ENCODE measurements at regions not wholly inside any gene's neighbourhood (a gene's known extent, or its start where the extent isn't known, plus 50 kb on each side); places are given as distances from the start of the nearest gene placed in this dataset.
A peak's percentile ranks its signal among the peaks of the same experiment; 100 is the strongest.

- no peaks in the 10 kb centered on the region for H4K20me1 ChIP-seq (ENCODE audit: insufficient read depth, low read length)
- no peaks in the 10 kb centered on the region for H3K9me3 ChIP-seq (ENCODE audit: low read depth, low read length)
- H3K27me3 ChIP-seq (ENCODE audit: insufficient read depth, low read length) = no peaks in the 10 kb centered on the region
- H3K79me2 ChIP-seq (ENCODE audit: insufficient read depth, low read length) = no peaks in the 10 kb centered on the region
- TF ChIP-seq, protein P1, sequence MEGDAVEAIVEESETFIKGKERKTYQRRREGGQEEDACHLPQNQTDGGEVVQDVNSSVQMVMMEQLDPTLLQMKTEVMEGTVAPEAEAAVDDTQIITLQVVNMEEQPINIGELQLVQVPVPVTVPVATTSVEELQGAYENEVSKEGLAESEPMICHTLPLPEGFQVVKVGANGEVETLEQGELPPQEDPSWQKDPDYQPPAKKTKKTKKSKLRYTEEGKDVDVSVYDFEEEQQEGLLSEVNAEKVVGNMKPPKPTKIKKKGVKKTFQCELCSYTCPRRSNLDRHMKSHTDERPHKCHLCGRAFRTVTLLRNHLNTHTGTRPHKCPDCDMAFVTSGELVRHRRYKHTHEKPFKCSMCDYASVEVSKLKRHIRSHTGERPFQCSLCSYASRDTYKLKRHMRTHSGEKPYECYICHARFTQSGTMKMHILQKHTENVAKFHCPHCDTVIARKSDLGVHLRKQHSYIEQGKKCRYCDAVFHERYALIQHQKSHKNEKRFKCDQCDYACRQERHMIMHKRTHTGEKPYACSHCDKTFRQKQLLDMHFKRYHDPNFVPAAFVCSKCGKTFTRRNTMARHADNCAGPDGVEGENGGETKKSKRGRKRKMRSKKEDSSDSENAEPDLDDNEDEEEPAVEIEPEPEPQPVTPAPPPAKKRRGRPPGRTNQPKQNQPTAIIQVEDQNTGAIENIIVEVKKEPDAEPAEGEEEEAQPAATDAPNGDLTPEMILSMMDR (IDR thresholded peaks at IDR 0.05; ENCODE audit: extremely low read depth, low read depth, low read length) = no peak
- H3K27ac ChIP-seq (ENCODE audit: low read depth, low read length) = no peak overlapping the region
- no peaks in the 10 kb centered on the region for H3K36me3 ChIP-seq (ENCODE audit: insufficient read depth, low read length)
- DNase-seq (ENCODE audit: insufficient read length, low spot score, missing footprints) = peak; percentile 75
- no peak overlapping the region for H3K4me3 ChIP-seq (ENCODE audit: insufficient read depth, low read length)
- peak overlapping the region; percentile 52 for H3K4me2 ChIP-seq (ENCODE audit: insufficient read depth, low read length)
- no peak overlapping the region for H2AFZ ChIP-seq (ENCODE audit: low read length)
- H3K4me1 ChIP-seq (ENCODE audit: insufficient read depth, low read length) = peaks cover 10% of the 10 kb centered on the region
Observed at GRCh38 chr15:25504307-25504706, 65.5 kb upstream of the UBE3A start.

GRCh38 chr15:25501828-25502446 is 63.1 kb upstream of the UBE3A start:
- Histone ChIP-seq H2AFZ (ENCODE audit: low read length) (no peak overlapping the region), H3K27me3 (ENCODE audit: insufficient read depth, low read length) (no peaks in the 10 kb centered on the region), H3K4me3 (ENCODE audit: insufficient read depth, low read length) (no peak overlapping the region), H4K20me1 (ENCODE audit: insufficient read depth, low read length) (no peaks in the 10 kb centered on the region), H3K9me3 (ENCODE audit: low read depth, low read length) (no peaks in the 10 kb centered on the region), H3K4me2 (ENCODE audit: insufficient read depth, low read length) (no peak overlapping the region), H3K36me3 (ENCODE audit: insufficient read depth, low read length) (no peaks in the 10 kb centered on the region), H3K27ac (ENCODE audit: low read depth, low read length) (no peak overlapping the region), H3K4me1 (ENCODE audit: insufficient read depth, low read length) (peaks cover 10% of the 10 kb centered on the region), H3K79me2 (ENCODE audit: insufficient read depth, low read length) (no peaks in the 10 kb centered on the region)
- no peak for DNase-seq (ENCODE audit: insufficient read length, low spot score, missing footprints)
- TF ChIP-seq, protein P1 (IDR thresholded peaks at IDR 0.05; ENCODE audit: extremely low read depth, low read depth, low read length) = peak; percentile 53

DNA sequence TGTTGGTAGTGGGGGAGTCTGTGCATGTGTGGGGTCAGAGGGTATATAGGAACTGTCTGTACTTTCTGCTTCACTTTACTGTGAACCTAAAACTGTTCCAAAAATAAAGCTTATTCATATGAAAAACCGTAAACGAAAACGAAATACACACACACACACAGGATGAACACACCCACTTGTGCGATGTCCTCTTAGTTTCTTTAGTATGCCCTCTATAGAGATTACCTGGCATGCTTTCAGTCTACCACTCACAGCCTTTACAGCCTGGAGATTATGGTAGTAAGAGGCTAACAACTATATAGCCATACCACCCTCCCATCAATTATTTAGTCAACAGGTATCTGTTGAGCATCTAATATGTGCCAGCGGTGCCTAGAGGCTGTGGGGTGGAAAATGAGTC is 60.0 kb upstream of the UBE3A start:
- no peaks in the 10 kb centered on the region for H4K20me1 ChIP-seq (ENCODE audit: insufficient read depth, low read length)
- no peak overlapping the region for H3K4me2 ChIP-seq (ENCODE audit: insufficient read depth, low read length)
- no peak overlapping the region for H2AFZ ChIP-seq (ENCODE audit: low read length)
- H3K27ac ChIP-seq (ENCODE audit: low read depth, low read length) = no peak overlapping the region
- H3K79me2 ChIP-seq (ENCODE audit: insufficient read depth, low read length) = no peaks in the 10 kb centered on the region
- no peaks in the 10 kb centered on the region for H3K9me3 ChIP-seq (ENCODE audit: low read depth, low read length)
- no peaks in the 10 kb centered on the region for H3K4me1 ChIP-seq (ENCODE audit: insufficient read depth, low read length)
- no peaks in the 10 kb centered on the region for H3K27me3 ChIP-seq (ENCODE audit: insufficient read depth, low read length)
- H3K36me3 ChIP-seq (ENCODE audit: insufficient read depth, low read length) = no peaks in the 10 kb centered on the region
- H3K4me3 ChIP-seq (ENCODE audit: insufficient read depth, low read length) = no peak overlapping the region
- TF ChIP-seq, protein P1 (IDR thresholded peaks at IDR 0.05; ENCODE audit: extremely low read depth, low read depth, low read length) = no peak
- no peak for DNase-seq (ENCODE audit: insufficient read length, low spot score, missing footprints)

- no peaks in the 10 kb centered on the region for H3K27me3 ChIP-seq (ENCODE audit: insufficient read depth, low read length)
- TF ChIP-seq, protein P1 (IDR thresholded peaks at IDR 0.05; ENCODE audit: extremely low read depth, low read depth, low read length) = no peak
Observed at GRCh38 chr15:25497934-25498333, 59.1 kb upstream of the UBE3A start.

More at GRCh38 chr15:25497934-25498333, 59.1 kb upstream of the UBE3A start:
- H3K36me3 ChIP-seq (ENCODE audit: insufficient read depth, low read length) = no peaks in the 10 kb centered on the region
- H3K4me1 ChIP-seq (ENCODE audit: insufficient read depth, low read length) = no peaks in the 10 kb centered on the region
- H3K79me2 ChIP-seq (ENCODE audit: insufficient read depth, low read length) = no peaks in the 10 kb centered on the region
- no peaks in the 10 kb centered on the region for H4K20me1 ChIP-seq (ENCODE audit: insufficient read depth, low read length)
- no peak overlapping the region for H3K4me3 ChIP-seq (ENCODE audit: insufficient read depth, low read length)
- no peaks in the 10 kb centered on the region for H3K9me3 ChIP-seq (ENCODE audit: low read depth, low read length)
- H3K4me2 ChIP-seq (ENCODE audit: insufficient read depth, low read length) = no peak overlapping the region
- DNase-seq (ENCODE audit: insufficient read length, low spot score, missing footprints) = no peak
- H2AFZ ChIP-seq (ENCODE audit: low read length) = no peak overlapping the region
- no peak overlapping the region for H3K27ac ChIP-seq (ENCODE audit: low read depth, low read length)

Data from osteoblast (primary cell).